Testis (tissue), 2 donors: ENCODE measurements at regions not wholly inside any gene's neighbourhood (a gene's known extent, or its start where the extent isn't known, plus 50 kb on each side); places are given as distances from the start of the nearest gene placed in this dataset.

ENCODE experiments used
- DNase-seq: peaks from one replicate; pipeline ENCODE4 v3.0.0-alpha.2; 2019
- H3K27ac ChIP-seq, 2 donors: fragments of 200-600 bp; sonication (generic); one replicate each; pipeline ENCODE4 v1.5.1; 2019
- H3K27me3 ChIP-seq: fragments of 200-600 bp; sonication (generic); one replicate; pipeline ENCODE4 v1.5.1; 2019
- H3K36me3 ChIP-seq: fragments of 200-600 bp; sonication (generic); one replicate; pipeline ENCODE4 v1.5.1; 2017; ENCODE audit warnings: low read depth; ENCODE audit errors: missing control alignments
- H3K4me1 ChIP-seq: fragments of 200-600 bp; sonication (generic); one replicate; pipeline ENCODE4 v1.5.1; 2019
- H3K4me3 ChIP-seq, 2 donors: fragments of 200-600 bp; sonication (generic); one replicate each; pipeline ENCODE4 v1.5.1; 2017 to 2019
- H3K9me3 ChIP-seq: fragments of 200-600 bp; sonication (generic); one replicate; pipeline ENCODE4 v1.5.1; 2017
- POLR2A ChIP-seq: fragments of 450-650 bp; IDR thresholded peaks from one replicate; pipeline ENCODE4 v1.6.1; 2017; ENCODE audit warnings: antibody characterized with exemption, mild to moderate bottlenecking, moderate library complexity
- WGBS, 2 donors: methylation state at CpG; one replicate each; pipeline ENCODE4 v1.1.5; 2018; 5-methylcytosine and 5-hydroxymethylcytosine counted together
- intact Hi-C: fragments of 100-400 bp; cut with DNase I; formaldehyde crosslinking; loops from one replicate; pipeline ENCODE4 v1.15.1; 2023; ENCODE audit warnings: low total_unique reads
- TF ChIP-seq, protein P1 (sequence below), 3 experiments: fragments of 450-650 bp in 2 of 3; fragments of 200-600 bp in 1 of 3; sonication (generic) in 1 of 3; IDR thresholded peaks; one replicate each; pipeline ENCODE4 v1.5.1; 2016 to 2019; ENCODE audit warnings: antibody characterized with exemption in 3 of 3, mild to moderate bottlenecking in 2 of 3, moderate library complexity in 1 of 3

DNA sequence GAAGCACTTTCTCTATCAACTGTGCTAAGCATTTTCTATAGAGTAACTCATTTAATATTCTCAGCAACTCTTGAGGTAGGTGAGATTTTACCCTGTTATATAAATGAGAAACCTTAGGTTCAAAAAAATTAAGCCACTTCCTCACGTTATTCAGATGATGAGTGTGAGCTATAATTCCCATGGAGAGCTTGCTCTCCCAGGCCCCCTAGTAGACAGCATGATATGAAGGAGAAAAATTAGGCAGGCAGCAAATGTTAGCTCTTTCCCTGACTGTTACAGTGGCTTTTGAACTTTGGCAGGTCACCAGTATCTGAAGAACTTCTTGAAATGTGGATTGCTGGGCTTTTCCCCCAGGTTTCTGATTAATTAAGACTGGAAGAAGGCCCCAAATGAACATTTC, 753.1 kb downstream of the NCAM2 start:
- H3K27ac ChIP-seq = no peak overlapping the region
- intact Hi-C loops = no loop called here
- no peaks in the 10 kb centered on the region for H3K27me3 ChIP-seq
- no peak for DNase-seq
- H3K4me3 ChIP-seq = no peak overlapping the region
- H3K36me3 ChIP-seq = no peaks in the 10 kb centered on the region
- TF ChIP-seq POLR2A = no peak
- TF ChIP-seq, protein P1, sequence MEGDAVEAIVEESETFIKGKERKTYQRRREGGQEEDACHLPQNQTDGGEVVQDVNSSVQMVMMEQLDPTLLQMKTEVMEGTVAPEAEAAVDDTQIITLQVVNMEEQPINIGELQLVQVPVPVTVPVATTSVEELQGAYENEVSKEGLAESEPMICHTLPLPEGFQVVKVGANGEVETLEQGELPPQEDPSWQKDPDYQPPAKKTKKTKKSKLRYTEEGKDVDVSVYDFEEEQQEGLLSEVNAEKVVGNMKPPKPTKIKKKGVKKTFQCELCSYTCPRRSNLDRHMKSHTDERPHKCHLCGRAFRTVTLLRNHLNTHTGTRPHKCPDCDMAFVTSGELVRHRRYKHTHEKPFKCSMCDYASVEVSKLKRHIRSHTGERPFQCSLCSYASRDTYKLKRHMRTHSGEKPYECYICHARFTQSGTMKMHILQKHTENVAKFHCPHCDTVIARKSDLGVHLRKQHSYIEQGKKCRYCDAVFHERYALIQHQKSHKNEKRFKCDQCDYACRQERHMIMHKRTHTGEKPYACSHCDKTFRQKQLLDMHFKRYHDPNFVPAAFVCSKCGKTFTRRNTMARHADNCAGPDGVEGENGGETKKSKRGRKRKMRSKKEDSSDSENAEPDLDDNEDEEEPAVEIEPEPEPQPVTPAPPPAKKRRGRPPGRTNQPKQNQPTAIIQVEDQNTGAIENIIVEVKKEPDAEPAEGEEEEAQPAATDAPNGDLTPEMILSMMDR (IDR thresholded peaks at IDR 0.05) = no peak
- 65 to 74% methylated on average over 1 of the region's 1 CpG for WGBS, 2 donors
- H3K9me3 ChIP-seq = no peaks in the 10 kb centered on the region
- no peaks in the 10 kb centered on the region for H3K4me1 ChIP-seq

DNA sequence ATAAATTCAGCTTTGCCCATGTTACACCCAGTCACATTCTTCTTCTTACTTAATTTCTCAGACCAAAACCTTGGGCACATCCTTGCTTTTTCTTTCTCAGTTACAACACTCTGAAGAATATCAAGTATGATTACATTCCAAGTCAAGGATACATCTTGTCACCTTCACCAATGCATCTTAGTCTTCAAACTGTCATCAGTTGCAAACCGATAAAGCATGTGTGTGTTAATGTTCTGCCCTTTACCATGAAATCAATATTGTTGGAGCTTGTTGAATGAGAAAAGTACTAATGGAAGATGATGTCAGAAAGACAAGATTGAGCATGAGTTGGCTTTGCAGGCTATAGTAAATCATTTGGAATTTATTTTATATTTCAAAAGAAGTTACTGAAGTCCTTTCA, 764.6 kb downstream of the NCAM2 start:
- no peaks in the 10 kb centered on the region for H3K9me3 ChIP-seq
- DNase-seq = no peak
- TF ChIP-seq, protein P1 (IDR thresholded peaks at IDR 0.05) = no peak
- TF ChIP-seq POLR2A = no peak
- H3K4me1 ChIP-seq = no peaks in the 10 kb centered on the region
- no peaks in the 10 kb centered on the region for H3K27me3 ChIP-seq
- 36 to 96% methylated on average over 1 of the region's 1 CpG for WGBS, 2 donors
- no peak overlapping the region for H3K4me3 ChIP-seq
- intact Hi-C loops = no loop called here
- H3K36me3 ChIP-seq = no peaks in the 10 kb centered on the region
- no peak overlapping the region for H3K27ac ChIP-seq

DNA sequence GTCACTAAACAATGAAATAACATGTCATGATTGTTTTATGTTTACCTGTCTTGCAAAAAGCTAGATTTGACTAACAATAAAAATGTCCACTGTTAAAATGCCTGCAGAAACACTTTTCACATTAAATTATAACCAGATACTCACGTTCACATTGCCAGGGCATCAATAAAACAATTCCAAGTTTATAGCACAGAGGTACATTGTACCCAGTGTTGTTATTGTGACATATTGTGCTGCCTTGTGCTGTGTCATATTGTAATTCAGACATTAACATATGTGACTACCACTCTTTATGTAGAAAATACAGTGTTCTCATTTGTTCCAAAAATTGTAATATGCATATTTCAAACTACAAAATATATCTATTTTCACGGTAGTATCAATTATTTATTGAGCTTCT, 766.1 kb downstream of the NCAM2 start:
- Histone ChIP-seq H3K27me3 (no peaks in the 10 kb centered on the region), H3K4me1 (no peaks in the 10 kb centered on the region), H3K9me3 (no peaks in the 10 kb centered on the region), H3K4me3 (no peak overlapping the region), H3K36me3 (no peaks in the 10 kb centered on the region), H3K27ac (no peak overlapping the region)
- DNase-seq = no peak
- intact Hi-C loops = no loop called here
- 86 to 88% methylated on average over 2 of the region's 2 CpGs for WGBS, 2 donors
- TF ChIP-seq, protein P1 (IDR thresholded peaks at IDR 0.05) = no peak
- TF ChIP-seq POLR2A = no peak

DNA sequence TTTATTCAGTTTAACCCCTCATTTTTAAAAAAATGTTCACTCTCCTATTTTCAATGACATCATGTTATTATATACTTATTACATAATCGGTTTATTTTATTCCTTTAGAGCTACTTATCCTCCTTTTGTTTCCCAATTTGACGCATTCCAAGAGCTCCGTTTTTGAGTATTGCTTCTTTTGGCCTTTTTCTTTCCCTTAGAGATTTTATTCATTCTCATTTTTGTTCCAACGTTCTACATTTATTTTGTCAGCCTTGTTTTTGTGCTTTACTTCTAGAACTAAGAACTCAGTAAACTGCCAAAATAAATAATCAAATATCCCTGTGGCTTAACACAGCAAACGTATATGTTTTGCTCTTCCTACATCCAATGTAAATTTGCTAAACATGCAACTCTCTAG, 769.1 kb downstream of the NCAM2 start:
- TF ChIP-seq, protein P1 (IDR thresholded peaks at IDR 0.05) = no peak
- TF ChIP-seq POLR2A = no peak
- no peaks in the 10 kb centered on the region for H3K4me1 ChIP-seq
- 59 to 69% methylated on average over 5 of the region's 5 CpGs for WGBS, 2 donors
- no peak overlapping the region for H3K27ac ChIP-seq
- no peak for DNase-seq
- H3K27me3 ChIP-seq = no peaks in the 10 kb centered on the region
- intact Hi-C loops = no loop called here
- no peaks in the 10 kb centered on the region for H3K9me3 ChIP-seq
- H3K4me3 ChIP-seq = no peak overlapping the region
- H3K36me3 ChIP-seq = no peaks in the 10 kb centered on the region

DNA sequence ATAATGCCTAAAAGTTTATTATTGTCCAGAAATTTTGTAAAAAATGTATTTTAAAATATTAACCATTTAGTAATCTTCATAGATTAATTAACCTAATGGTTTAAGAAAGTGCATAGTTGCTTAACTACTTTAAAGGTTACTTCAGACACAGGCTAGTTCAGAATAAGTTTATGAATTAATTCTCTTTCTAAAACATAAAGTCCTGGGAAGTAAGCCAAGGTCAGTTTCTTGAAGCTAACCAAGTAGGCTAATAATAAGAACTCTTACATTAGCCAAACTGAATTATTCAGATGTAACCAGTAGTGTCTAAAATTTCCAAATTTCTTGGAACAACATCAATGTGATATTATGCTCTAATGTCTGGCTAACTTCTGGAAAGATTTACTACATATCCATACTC, 790.4 kb downstream of the NCAM2 start:
- Histone ChIP-seq H3K27me3 (no peaks in the 10 kb centered on the region), H3K27ac (no peak overlapping the region), H3K4me1 (no peaks in the 10 kb centered on the region), H3K36me3 (no peaks in the 10 kb centered on the region), H3K9me3 (no peaks in the 10 kb centered on the region), H3K4me3 (no peak overlapping the region)
- DNase-seq = no peak
- intact Hi-C loops = no loop called here
- TF ChIP-seq, protein P1 (IDR thresholded peaks at IDR 0.05) = no peak
- TF ChIP-seq POLR2A = no peak
